Left lung (tissue), 4 donors: ENCODE measurements at regions not wholly inside any gene's neighbourhood (a gene's known extent, or its start where the extent isn't known, plus 50 kb on each side); places are given as distances from the start of the nearest gene placed in this dataset.
A peak's percentile ranks its signal among the peaks of the same experiment; 100 is the strongest.
"Not testable (repeated sequence)": the region's sequence is repeated elsewhere in the genome, so short reads cannot be mapped to it uniquely, and the experiment has no call there.

Experiments
- ATAC-seq: fragments of 200-7000 bp; cut with Tn5 transposase; one replicate; pipeline ENCODE4 v1.9.1; 2020; ENCODE audit warnings: moderate library complexity
- DNase-seq, 4 donors: peaks; one replicate each; pipeline ENCODE4 v3.0.0-alpha.2; 2013 to 2020
- H3K27ac ChIP-seq, 2 donors: fragments of 200-600 bp; sonication (generic) in 1 of 2; one replicate each; pipeline versions ENCODE4 v1.5.0 to v1.8.0; 2020 to 2021
- H3K27me3 ChIP-seq, 2 donors: fragments of 200-600 bp; sonication (generic) in 1 of 2; one replicate each; pipeline versions ENCODE4 v1.5.0 to v1.8.0; 2020 to 2021
- H3K36me3 ChIP-seq, 2 donors: fragments of 200-600 bp; sonication (generic) in 1 of 2; one replicate each; pipeline versions ENCODE4 v1.5.0 to v1.8.0; 2020 to 2021
- H3K4me1 ChIP-seq, 2 donors: fragments of 200-600 bp; one replicate each; pipeline ENCODE4 v1.8.0; 2021
- H3K4me3 ChIP-seq, 2 donors: fragments of 200-600 bp; sonication (generic) in 1 of 2; one replicate each; pipeline versions ENCODE4 v1.5.0 to v1.8.0; 2020 to 2021; ENCODE audit warnings: mild to moderate bottlenecking in 1 of 2
- H3K9me3 ChIP-seq, 2 donors: fragments of 200-600 bp; sonication (generic) in 1 of 2; one replicate each; pipeline versions ENCODE4 v1.5.0 to v1.8.0; 2020 to 2021
- intact Hi-C, 2 donors: fragments of 100-400 bp; cut with DNase I; formaldehyde crosslinking; loops; one replicate each; pipeline versions ENCODE4 v1.11.2 to v1.14.2; 2022
- TF ChIP-seq, protein P1 (sequence below), 2 donors: fragments of 200-600 bp; sonication (generic) in 1 of 2; IDR thresholded peaks; one replicate each; pipeline versions ENCODE4 v1.5.0 to v1.8.0; 2021; ENCODE audit warnings: antibody characterized with exemption in 2 of 2
- donor health status: DM: no; HTN: yes; CAD: no.
- donor health status: DM: no; HTN: no; CAD: no.

DNA sequence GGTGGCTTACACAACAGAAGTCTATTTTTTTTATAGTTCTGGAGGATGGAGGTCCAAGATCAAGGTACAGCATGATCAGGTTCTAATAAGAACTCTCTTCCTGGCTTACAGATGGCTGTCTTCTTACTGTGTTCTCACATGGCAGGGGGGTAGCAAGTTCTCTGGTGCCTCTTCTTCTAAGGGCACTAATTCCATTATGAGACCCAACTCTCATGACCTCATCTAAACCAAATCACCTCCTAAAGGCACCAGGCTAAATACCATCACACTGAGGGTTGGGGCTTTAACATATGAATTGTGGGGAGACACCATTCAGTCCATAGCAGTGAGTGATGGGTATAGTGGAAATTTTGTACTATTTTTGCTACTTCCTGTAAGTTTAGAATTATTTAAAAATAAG is 75.2 kb upstream of the SLC4A7 start:
- H3K4me1 ChIP-seq = peaks cover 0 to 16% of the 10 kb centered on the region in 2 donors
- no peak for ATAC-seq
- no peaks in the 10 kb centered on the region for H3K27me3 ChIP-seq
- intact Hi-C loops = no loop called here
- no peak overlapping the region for H3K4me3 ChIP-seq
- no peaks in the 10 kb centered on the region for H3K9me3 ChIP-seq
- no peaks in the 10 kb centered on the region for H3K36me3 ChIP-seq
- no peak overlapping the region for H3K27ac ChIP-seq
- DNase-seq = no peak
- TF ChIP-seq, protein P1, sequence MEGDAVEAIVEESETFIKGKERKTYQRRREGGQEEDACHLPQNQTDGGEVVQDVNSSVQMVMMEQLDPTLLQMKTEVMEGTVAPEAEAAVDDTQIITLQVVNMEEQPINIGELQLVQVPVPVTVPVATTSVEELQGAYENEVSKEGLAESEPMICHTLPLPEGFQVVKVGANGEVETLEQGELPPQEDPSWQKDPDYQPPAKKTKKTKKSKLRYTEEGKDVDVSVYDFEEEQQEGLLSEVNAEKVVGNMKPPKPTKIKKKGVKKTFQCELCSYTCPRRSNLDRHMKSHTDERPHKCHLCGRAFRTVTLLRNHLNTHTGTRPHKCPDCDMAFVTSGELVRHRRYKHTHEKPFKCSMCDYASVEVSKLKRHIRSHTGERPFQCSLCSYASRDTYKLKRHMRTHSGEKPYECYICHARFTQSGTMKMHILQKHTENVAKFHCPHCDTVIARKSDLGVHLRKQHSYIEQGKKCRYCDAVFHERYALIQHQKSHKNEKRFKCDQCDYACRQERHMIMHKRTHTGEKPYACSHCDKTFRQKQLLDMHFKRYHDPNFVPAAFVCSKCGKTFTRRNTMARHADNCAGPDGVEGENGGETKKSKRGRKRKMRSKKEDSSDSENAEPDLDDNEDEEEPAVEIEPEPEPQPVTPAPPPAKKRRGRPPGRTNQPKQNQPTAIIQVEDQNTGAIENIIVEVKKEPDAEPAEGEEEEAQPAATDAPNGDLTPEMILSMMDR (IDR thresholded peaks at IDR 0.05) = no peak

DNA sequence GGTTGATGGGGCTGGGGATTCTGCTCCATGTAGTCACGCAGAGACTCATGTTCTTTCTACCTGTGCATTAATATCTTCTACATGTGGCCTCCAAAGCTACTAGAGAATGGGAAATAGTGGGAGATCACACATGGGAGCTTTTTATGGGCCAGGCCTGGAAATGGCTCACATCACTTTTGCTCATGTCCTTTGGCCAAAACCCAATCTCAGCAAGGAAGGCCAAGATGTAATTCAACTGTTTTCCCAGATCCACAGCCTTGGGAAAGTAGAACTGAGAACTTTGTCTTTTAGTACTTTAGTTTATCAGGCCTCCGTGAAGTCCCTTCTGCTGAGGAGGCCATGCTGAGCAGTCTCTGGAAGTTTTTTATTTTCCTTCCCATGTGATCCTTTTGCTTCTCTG is 73.2 kb upstream of the SLC4A7 start:
- TF ChIP-seq, protein P1 (IDR thresholded peaks at IDR 0.05) = no peak
- no peak for DNase-seq
- H3K36me3 ChIP-seq = no peaks in the 10 kb centered on the region
- H3K9me3 ChIP-seq = no peaks in the 10 kb centered on the region
- H3K27ac ChIP-seq = peak overlapping the region in 1 of 2 donors; percentile 60
- peaks cover 0 to 24% of the 10 kb centered on the region in 2 donors for H3K4me1 ChIP-seq
- intact Hi-C loops = no loop called here
- ATAC-seq = no peak
- no peaks in the 10 kb centered on the region for H3K27me3 ChIP-seq
- no peak overlapping the region for H3K4me3 ChIP-seq

DNA sequence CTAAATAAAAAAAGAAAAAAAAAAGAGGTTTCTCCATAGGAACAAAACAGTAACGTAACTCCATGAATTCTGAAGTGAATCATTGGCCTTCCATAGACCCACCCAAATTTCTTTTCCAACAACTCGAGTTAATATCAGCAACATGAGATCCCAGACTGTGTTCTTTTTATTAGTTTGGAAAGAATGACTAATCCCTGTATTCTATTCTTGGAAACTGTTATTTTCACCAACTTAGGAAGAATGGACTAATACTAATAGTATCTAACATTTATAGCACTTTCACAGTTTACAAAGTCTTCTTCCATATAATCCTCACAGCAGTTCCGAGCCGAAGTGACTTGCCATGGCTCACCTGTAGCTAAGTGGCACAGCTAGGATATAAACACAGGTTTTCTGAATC is 72.7 kb upstream of the SLC4A7 start:
- H3K4me3 ChIP-seq = no peak overlapping the region
- H3K4me1 ChIP-seq = peaks cover 0 to 24% of the 10 kb centered on the region in 2 donors
- DNase-seq = no peak
- intact Hi-C loops = no loop called here
- TF ChIP-seq, protein P1 (IDR thresholded peaks at IDR 0.05) = no peak
- H3K9me3 ChIP-seq = no peaks in the 10 kb centered on the region
- H3K27me3 ChIP-seq = no peaks in the 10 kb centered on the region
- H3K36me3 ChIP-seq = no peaks in the 10 kb centered on the region
- H3K27ac ChIP-seq = peak overlapping the region in 1 of 2 donors; percentile 60
- peak; percentile 35 for ATAC-seq

DNA sequence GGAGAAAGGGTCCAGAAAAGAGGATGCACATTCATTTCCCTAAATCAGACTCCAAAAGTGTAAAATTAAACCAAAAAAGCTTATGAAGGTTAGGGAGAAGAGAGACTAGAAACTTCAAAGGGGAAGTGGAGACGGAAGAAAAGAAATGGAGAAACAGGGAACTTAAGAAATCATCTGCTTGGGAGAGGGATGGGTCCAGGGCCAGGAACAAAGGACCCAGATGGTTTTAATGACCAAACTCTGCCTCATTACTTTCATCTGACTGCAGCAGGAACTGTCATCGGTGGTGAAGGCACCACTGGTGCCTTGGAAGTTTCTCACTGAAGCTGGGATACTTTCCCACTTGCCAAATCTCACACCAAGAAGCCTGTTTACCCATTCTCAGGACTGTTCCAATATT is 70.5 kb upstream of the SLC4A7 start:
- Histone ChIP-seq H3K36me3 (no peaks in the 10 kb centered on the region), H3K27ac (peak overlapping the region in 1 of 2 donors; percentile 7), H3K9me3 (no peaks in the 10 kb centered on the region), H3K4me1 (peaks cover 0 to 10% of the 10 kb centered on the region in 2 donors), H3K4me3 (no peak overlapping the region), H3K27me3 (no peaks in the 10 kb centered on the region)
- ATAC-seq (peak; percentile 22), DNase-seq (no peak)
- TF ChIP-seq, protein P1 (IDR thresholded peaks at IDR 0.05) = no peak
- intact Hi-C loops = no loop called here

DNA sequence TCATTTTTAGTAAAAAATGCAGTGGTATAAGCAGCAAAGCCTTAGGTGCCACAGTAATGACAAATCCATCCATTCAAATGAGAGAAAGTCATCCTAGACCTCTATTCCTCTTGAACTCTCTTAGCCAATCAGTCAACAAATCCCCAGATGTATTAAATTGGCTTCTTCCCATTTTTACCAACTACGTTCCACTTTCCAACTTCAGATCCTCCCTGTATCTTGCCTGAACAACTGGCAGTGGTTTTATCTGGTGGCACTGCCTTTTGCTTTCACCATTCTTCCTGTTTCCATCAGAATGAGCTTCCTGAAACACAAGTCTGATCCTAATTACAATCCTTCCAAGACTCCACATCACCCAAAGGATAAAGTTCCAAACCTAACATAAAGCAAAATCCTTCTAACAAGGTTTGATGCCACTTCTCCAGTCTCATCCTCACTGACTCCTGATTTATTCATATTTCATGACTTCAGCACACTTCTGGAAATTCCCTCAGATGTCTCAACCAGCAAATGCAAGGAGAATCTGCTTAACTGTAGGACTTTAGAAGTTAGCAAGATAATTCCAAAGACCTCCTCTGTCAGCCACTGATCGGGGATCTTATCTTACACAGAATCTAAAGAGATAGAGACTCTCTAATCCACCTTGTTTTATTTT is 69.8 kb upstream of the SLC4A7 start:
- Histone ChIP-seq H3K27ac (peak overlapping the region in 1 of 2 donors; percentile 7), H3K9me3 (no peaks in the 10 kb centered on the region), H3K4me1 (peaks cover 0 to 10% of the 10 kb centered on the region in 2 donors), H3K4me3 (no peak overlapping the region), H3K27me3 (no peaks in the 10 kb centered on the region), H3K36me3 (no peaks in the 10 kb centered on the region)
- intact Hi-C loops = no loop called here
- TF ChIP-seq, protein P1 (IDR thresholded peaks at IDR 0.05) = no peak
- DNase-seq (no peak), ATAC-seq (no peak)

DNA sequence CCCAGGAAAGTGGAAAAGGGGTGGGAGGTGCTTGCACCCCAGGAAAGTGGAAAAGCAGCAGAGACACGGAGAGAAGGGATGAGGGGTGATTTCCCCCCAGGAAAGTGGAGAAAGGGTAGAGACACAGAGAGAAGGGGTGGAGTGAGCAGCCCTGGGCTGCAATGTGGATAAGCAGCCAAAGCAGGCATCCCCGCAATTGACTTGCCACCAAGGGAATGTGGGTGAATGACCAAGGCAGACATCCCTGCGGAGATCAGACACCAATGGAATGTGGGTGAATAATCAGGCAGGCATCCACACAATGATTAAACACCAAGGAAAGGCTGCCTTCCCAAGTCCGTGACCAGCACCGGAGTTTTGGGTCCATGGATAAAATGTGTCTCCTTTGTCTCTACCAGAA is 68.5 kb upstream of the SLC4A7 start:
- ATAC-seq = peak; percentile 30
- H3K27me3 ChIP-seq, DNase-seq, intact Hi-C loops, H3K9me3 ChIP-seq, H3K4me1 ChIP-seq, H3K27ac ChIP-seq, H3K36me3 ChIP-seq, H3K4me3 ChIP-seq: not testable (repeated sequence)

DNA sequence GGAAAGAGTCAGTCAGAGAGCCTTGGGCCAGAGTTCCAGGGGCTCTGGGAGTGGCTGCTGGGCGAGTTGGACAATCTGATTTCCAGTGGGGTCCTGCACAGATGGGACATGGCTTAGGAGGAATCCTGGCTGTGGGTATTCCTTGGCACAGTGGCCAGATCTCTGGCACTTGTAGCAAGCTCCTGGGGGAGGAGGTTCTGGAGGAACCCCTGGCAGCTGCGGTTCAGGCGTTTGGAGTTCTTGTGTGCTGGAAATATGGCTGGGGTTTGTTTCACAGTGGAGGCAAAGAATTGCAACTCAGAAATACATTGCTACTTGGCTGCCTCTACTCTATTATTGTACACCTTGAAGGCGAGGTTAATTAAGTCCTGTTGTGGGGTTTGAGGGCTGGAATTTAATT is 67.2 kb upstream of the SLC4A7 start:
- H3K4me1 ChIP-seq, H3K36me3 ChIP-seq, H3K4me3 ChIP-seq, DNase-seq, H3K9me3 ChIP-seq, ATAC-seq, H3K27ac ChIP-seq, intact Hi-C loops, H3K27me3 ChIP-seq: not testable (repeated sequence)
